GM21529 (cell line): ENCODE measurements at regions not wholly inside any gene's neighbourhood (a gene's known extent, or its start where the extent isn't known, plus 50 kb on each side); places are given as distances from the start of the nearest gene placed in this dataset.

Experiments used
- ATAC-seq: cut with Tn5 transposase; IDR thresholded peaks from one replicate; pipeline ENCODE4 v1.9.1; 2021; ENCODE audit not compliant: unreplicated experiment

DNA sequence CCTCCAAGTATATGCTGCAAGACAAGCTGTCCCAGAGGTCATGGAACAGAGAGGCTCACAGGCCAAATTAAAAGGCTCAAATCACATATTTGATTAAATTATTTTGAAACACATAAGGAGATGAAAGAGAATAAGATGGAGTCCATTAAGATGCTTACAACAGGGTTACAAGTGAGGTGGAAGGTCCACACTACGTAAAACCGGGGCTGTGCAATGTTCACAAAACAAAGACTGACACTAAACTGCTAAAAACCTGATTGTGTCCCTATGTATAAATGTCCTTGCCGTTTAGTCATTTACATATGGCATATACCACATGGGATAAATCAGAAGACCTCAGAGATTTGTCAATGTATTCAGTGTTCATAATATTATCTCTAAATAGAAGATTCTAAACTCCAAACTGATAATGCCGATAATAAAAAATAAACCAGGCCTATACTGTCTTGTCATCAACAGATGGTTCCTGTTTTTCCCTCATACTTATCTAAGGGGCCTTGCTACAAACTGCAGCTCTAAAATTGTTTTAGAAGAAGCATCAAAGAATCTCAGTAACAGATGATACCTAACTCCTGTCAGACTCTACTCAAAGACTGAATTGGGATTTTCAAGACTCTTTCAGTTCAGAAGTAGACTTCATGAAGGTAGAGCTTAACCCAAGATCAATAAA is 51.8 kb upstream of the RIPOR2 start:
- ATAC-seq, result no peak

DNA sequence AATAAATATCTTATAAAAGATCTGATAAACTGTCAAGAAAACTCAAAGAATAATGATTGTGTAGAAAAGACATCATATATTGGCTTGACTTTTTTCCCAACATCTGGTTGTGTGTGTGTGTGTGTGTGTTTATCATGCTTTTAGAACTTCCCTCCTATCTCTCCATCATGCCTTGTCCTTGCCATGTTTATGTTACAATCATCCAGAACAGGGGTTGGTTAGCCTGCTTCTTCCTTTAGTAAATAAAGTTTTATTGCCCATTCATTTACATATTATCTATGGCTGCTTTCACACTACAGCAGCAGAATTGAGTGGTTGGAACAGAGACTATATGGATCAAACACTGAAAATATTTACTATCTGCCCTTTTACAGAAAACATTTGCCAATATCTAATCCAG is 52.8 kb upstream of the RIPOR2 start:
- ATAC-seq, result no peak

DNA sequence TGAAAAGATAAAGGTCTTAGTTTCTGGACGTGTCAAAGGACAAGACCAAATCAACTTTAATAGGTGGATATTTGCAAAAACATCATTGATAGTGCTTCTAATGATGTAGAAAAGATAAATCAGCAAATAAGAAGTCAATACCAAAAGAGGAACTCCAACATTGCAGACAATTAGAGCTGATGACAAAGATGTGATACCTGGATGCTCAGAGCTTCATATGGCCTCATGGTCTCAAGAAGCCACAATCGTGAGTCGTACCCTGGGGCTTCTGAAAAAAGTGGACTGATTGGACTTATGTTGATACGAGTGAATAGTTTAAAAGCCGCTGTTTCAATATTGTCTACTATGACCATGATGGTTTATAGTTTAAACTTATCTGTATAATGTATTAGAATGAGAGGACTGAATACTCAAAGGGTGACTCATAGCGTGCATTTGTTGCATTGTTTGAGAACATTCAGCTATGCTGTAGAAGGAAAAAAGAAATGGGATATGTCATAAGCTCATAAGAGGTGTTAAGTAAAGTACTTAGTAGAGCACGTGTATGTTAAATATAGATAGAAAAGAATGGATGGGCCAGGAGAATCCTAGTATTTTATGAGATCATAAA is 54.6 kb upstream of the RIPOR2 start:
- no peak for ATAC-seq

DNA sequence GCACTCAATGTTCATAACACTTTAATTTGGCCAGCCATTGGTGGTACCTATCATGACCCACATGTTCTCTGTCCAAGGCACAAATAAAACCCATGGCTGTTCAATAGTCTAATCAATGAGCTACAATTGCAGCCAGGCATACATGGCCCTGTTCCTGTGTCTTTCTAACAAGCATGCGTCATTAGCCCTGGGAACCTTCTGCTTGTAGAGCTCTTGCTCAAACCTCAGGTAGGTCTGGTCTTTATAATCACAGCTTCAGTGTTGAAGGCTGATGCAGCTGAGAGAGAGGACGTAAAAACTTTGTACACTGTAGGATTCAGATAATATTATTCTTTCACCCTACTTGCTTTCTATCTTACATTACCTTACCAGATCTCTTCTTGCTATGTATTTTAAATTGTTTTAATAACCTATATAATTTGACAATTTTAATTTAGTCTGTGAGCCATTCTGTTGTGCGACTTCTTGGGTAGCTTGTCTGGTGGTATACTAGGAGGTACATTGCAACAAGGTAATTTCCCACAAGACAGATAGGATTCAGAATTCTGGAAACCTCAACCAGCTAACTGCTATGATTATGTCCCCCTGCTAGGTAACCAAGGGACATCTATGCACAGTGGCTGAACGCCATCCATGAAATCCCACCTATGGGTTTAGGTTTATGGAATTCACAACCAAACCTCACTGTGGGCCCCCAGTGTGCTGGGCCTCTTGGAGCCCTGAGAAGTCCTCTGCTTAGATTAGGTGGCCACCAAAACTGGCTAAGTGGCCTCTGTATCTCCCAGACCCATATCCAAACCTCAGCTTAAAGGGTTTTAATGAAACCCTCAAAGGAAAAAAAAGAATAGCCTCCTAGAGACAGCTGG is 55.4 kb upstream of the RIPOR2 start:
- no peak for ATAC-seq

DNA sequence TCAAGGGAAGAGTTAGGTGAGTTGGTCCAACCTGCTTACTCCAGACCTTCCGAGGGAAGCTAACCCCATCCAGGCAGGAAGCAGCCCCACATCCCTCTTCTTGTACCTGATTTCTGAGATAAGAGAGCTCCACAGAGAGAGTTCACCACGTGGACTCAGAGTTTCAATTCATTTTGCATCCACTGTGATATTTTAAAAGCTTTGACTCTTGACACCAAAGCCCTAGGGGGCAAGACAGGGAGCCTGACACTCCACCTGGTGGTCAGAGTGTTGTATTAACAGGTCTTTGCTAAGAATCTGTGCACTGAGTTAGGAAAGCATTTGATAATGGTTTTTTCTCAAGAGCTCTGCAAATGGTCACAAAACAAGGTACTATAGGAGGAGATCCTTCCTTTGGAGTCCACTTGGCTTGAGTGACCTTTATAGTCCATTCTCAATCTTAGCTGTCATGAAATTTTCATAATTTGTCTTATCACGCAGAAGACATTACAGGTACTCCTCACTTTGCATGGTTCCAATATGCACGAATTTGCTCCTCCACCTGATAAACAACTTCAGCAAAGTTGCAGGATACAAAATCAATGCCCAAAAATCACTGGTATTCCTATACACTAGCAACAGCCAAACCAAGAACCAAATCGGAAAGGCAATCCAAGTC is 56.2 kb upstream of the RIPOR2 start:
- peak; percentile 95 for ATAC-seq

DNA sequence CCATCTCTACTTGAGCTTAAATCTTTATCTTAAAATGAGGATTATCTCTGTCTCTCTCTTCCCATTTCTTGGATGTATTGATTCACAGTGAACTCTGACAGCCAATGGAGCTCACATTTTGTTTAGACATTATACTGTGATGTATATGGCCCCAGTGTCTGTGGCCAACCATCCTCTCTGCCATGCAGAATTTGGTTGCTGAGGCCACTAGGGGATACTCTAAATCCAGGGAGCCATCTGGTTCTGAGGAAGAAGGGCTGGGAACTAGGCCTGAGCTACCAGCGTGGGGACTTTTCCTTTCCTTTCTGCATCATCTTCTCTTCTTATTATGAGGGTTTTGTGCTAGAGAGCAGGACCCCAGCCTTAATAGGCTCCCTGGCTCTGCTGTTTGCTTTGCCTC is 59.1 kb upstream of the RIPOR2 start:
- ATAC-seq, result no peak

DNA sequence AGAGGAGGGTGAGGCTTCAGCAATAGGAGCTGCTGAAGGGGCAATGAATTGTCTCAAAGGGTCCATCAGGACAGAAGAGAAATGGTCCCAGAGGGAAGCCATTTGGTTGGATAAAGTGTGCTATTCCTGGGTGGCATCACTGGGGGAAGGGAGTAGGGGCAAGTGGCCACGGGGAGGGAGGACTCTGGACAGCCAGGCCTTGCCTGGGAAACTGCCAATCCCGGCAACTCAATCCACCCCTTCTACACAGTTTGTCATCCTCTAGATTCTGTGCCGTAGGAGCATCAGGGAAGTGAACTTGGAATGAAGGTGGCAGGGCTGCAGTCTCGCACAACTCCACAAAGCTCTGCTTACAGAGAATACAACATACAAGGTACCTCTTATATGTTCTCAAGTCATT is 59.5 kb upstream of the RIPOR2 start:
- ATAC-seq, result no peak

DNA sequence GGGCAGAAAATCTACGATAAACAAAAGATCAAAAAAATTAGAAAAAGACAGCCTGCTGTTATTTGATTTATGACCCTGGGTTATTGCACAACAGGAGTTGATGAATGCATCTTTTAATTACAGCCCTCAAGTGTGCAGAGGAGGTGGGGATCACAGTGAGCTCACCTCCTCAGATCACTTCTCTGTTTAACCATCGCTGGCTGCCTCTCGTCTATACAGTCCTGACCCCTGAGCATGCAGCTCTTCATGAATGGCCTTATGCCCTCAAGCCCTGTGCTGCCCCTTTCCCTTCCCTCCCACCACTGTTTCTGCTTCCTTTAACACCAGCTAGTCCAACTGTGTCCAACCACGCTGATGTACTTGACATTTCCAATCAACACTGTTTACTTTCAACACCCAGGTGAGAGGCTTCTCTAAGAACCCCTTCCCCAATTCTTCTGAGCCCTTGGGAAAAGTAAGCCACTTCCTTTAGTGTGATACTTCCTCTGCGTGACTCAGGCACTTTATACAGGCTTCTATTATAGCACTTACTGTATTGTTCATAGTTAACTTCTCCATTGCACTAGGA is 60.6 kb upstream of the RIPOR2 start:
- no peak for ATAC-seq

DNA sequence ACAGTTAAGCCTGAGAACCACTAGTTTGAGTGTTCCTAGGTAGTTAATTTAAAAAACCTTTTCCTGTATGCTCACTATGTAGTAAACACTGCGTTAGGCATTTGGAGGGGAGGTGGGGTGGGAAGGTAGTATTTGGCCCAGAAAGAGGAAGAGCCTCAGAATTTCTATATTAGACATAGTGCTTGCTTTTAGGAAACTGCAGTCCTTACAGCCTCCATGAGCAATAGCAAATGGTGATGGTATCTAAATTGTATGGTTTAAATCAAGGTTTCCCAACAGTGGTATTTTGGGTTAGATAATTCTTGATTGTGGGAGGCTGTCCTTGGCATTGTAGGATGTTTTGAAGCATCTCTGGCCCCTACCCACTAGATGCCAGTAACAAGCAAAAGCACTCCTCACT is 61.5 kb upstream of the RIPOR2 start:
- ATAC-seq, result no peak

DNA sequence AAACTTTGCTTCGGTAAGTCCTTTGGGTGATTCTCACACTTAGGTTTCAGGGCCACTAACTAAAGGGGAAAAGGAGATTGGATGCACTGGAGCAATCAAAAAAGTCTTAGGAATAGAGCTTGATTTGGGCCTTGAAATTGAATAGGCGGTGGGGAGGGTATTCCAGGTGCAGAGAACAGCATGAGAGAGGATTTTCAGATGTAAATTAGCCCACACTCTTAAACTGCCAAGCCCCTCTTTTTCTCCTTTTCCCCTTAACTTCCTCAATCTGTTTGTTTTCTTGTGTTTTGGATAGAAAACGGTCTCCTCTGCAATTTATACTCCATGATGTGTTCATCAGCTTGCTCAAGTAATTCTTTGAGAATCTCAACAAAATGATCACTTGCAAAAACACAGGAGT is 62.1 kb upstream of the RIPOR2 start:
- ATAC-seq, result no peak

DNA sequence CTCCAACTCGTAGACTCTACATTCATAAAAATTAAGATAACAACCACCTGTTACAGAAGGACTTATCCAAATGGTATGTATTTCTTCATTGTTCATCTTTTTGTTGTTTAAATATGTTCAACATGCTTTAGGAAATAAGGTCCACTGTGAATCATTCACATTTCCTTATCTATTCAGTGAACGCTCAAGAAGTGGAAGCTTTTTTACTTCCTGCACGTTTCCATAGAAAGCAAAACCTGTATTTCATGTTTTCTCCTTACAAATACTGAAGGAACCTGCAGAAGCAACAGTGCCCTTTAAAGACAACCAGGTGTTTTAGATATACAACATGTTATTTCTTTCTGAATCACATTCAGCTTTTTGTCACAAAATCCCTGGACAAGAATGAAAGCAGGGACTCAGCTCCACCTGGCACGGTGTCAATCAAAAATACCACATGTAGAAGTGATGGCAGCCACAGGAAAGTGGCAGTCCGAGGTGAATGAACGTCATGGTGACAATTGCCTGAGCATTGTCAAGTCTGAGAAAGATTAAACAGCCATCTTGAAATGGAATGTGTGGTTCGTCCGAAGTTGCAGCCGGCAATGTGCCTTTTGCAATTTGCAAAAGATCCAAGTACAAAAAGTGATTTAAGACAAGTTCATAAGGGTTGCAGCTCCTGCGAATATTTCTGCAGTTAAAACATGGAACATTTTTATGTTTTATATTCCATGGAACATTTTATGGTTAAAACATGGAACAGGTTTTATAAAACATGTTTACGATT is 66.7 kb upstream of the RIPOR2 start:
- no peak for ATAC-seq

DNA sequence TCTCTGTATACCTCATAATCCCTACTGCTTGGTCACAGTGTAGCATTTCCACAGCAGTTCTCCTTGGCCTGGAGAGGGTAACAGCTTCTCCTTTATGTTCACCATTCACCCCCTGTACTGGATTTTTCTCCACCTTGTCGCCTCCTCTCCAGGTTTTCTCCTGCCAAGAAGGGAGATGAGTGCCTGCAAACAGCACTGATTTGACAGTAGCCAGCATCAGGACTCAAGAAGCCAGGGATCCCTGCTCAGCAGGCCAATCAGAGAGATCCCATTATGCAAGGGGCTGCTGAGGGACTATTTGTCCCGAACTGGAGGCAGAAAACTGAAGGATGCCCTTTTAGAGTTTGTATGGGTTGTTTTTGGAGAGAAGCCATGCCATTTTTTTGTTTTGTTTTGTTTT is 68.6 kb upstream of the RIPOR2 start:
- no peak for ATAC-seq

DNA sequence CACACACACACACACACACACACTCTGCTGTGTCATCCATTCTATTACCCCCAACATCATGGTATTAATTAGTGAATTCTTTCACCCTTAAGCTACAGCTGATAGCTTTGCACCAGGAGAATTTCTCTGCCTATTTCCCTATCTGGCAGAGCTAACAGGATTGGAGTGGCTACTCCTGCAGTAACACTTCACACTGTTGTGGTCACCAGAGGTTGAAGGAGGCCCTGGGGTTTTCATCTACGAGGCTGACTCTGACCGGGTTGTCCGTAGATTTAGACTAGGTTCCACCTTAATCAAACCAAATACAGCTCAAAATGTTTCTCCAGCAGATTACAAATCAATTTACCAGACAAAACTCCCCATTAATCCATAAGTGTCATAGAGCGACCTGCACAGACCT is 69.2 kb upstream of the RIPOR2 start:
- ATAC-seq, result no peak

DNA sequence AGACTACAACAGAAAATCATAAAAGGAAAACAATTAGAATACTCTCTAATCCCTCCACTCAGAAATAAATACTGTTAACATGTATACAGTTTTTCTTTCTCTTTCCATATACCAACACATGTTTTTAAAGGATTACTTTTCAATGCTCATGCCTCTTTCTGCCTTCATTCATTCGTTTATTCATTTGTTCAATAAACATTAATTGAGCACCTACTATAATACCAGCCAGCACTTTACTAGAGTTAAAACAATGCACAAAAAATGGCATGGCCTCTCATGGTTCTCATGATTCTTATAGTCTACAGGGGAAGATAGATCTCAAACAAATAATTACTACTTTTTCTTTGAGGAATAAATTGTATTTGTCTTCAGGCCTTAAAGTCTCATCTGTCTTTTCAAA is 70.3 kb upstream of the RIPOR2 start:
- ATAC-seq, result no peak

DNA sequence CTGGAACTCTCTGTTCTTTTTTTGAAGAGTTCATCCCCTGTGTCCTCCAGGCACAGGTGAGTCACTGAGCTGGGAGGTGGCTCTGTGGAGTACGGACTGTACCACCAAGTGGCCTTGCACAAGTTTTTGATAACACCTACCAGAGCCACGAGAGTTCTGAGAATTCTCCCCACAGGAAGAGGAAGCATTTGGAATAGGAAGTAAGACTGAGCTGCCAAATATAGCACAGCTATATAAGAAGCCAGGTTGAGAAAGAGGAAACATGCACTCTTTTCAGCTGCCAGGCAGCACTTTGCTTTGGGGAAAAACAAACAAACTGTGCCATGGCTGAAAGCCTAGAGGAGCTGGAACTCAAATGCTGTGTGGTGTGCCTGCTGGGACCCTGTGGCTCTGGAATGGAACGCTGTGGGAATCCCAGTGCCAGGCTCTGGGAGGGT is 70.8 kb upstream of the RIPOR2 start:
- peak; percentile 46 for ATAC-seq

DNA sequence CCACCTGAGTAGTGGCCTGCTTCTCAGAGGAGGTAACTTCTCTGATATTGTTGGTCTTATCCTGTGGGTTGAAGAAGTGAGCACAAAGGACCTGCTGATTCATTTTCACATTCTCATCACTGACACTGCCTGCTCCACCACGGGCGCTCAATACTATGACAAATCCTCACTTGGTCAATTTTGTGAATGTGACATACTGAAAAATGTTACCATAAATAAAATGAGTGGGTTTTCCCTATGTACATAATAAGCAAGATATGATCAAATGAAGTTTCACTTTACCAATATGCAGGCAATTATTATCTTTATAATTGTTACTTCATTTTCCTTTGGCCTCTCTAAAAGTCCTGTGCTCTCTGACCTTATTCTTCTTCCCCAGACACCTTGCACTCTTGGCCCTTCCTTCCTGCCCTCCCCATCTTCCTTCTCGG is 71.5 kb upstream of the RIPOR2 start:
- peak; percentile 81 for ATAC-seq

DNA sequence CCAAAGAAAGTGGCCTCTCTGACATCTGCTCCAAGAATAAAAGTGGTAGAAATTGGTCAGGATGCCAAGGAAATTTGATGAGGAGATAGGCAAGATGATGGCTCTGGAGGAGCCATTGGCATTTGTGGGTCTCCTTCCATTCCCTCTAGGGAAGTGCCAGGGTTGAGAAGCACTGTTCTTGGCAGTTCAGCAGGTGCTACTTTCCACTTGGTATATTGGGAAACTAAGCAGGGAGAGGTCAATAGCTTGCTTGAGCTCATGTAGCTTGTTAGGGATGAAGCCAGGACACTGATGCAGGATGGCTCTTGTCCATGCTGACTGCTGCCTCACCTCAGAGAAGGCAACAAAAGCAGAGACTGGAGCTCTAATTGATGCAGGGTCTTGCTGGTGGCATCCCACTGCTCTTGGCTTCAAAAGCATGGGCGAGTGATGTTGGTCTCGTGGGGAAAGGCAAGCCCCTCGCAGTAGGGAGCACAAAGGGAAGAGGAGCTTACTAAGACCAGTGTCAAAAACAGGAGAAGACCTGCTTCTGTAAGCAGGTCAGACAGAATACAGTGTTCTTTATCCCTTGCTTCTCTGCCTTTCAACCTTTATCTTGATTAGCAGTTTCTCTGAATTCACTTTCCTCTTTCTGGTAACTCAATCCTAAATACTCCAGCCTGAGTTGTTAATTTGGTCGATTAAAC is 73.1 kb upstream of the RIPOR2 start:
- ATAC-seq, result no peak

DNA sequence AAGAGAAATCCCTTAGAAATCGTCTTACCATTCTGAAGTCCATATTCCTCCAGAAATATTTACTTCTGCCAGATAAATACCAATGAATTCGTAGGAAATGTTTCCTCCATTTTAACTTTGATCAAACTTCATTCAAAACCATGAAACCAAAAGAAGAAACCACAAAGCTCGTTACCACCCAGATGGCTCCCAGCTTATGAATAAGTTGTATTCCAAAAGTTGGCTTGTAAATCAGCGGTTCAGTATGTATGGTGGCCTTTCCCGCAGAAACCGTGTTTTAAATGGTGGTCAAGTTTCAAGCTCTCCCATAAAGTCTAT is 73.6 kb upstream of the RIPOR2 start:
- ATAC-seq, result no peak

DNA sequence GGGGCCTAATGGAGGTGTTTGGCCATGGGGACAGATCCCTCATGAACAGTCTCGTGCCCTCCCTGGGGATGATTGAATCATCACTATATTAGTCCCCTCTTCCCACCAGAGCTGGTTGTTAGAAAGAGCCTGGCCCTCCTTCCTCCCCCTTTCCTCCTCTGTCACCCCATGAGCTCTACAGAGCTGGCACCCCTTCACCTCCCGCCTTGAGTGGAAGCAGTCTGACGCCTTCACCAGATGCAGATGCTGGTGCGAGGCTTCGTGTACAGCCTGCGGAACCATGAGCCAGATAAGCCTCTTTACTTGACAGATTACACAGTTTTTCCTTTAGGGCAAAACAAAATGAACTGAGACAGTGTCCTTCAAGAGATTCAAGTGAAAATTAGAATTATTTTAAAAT is 74.4 kb upstream of the RIPOR2 start:
- no peak for ATAC-seq
